Esophagus muscularis mucosa (tissue), 4 donors: ENCODE measurements at regions not wholly inside any gene's neighbourhood (a gene's known extent, or its start where the extent isn't known, plus 50 kb on each side); places are given as distances from the start of the nearest gene placed in this dataset.

Source experiments
- DNase-seq: peaks from one replicate; pipeline ENCODE4 v3.0.0-alpha.2; 2017; ENCODE audit errors: extremely low spot score
- H3K27ac ChIP-seq, 4 donors: fragments of 200-600 bp; sonication (generic); replicated peaks in 1 of 4; 1 replicate in 3 of 4; 2 replicates in 1 of 4; pipeline ENCODE4 v1.5.1; 2016 to 2019; ENCODE audit warnings: mild to moderate bottlenecking in 1 of 4
- H3K27me3 ChIP-seq, 4 donors: fragments of 200-600 bp; sonication (generic); one replicate each; pipeline versions ENCODE4 v1.5.1 to v1.6.0; 2016 to 2019
- H3K36me3 ChIP-seq, 4 donors: fragments of 200-600 bp; sonication (generic); one replicate each; pipeline ENCODE4 v1.5.1; 2016 to 2019
- H3K4me1 ChIP-seq, 4 donors: fragments of 200-600 bp; sonication (generic); one replicate each; pipeline ENCODE4 v1.5.1; 2016 to 2019
- H3K4me3 ChIP-seq, 4 donors: fragments of 200-600 bp; sonication (generic); 1 replicate in 2 of 4; 2 replicates in 2 of 4; pipeline ENCODE4 v1.5.1; 2016 to 2019; ENCODE audit warnings: mild to moderate bottlenecking in 4 of 4, moderate library complexity in 1 of 4
- H3K9me3 ChIP-seq, 4 donors: fragments of 200-600 bp; sonication (generic); 1 replicate in 3 of 4; 2 replicates in 1 of 4; pipeline ENCODE4 v1.5.1; 2016 to 2019
- EP300 ChIP-seq: sonication (generic); formaldehyde crosslinking; IDR thresholded peaks from one replicate; pipeline ENCODE4 v1.6.1; 2017; ENCODE audit warnings: antibody characterized with exemption
- POLR2A ChIP-seq: fragments of 450-650 bp; IDR thresholded peaks from one replicate; pipeline ENCODE4 v1.6.1; 2017; ENCODE audit warnings: antibody characterized with exemption, moderate library complexity, mild to moderate bottlenecking, low read depth
- POLR2AphosphoS5 ChIP-seq, 2 donors: sonication (generic); formaldehyde crosslinking; IDR thresholded peaks; one replicate each; pipeline ENCODE4 v1.6.1; 2017; ENCODE audit warnings: antibody characterized with exemption in 2 of 2
- WGBS: methylation state at CpG from one replicate; pipeline ENCODE4 v1.1.5; 2018; 5-methylcytosine and 5-hydroxymethylcytosine counted together
- intact Hi-C: fragments of 100-400 bp; cut with DNase I; formaldehyde crosslinking; loops from one replicate; pipeline ENCODE4 v1.15.1; 2023
- TF ChIP-seq, protein P1 (sequence below), 3 experiments: fragments of 200-600 bp in 2 of 3; fragments of 450-650 bp in 1 of 3; sonication (generic) in 2 of 3; IDR thresholded peaks; one replicate each; pipeline ENCODE4 v1.5.1; 2017 to 2019; ENCODE audit warnings: antibody characterized with exemption in 3 of 3, mild to moderate bottlenecking in 2 of 3, moderate library complexity in 1 of 3

DNA sequence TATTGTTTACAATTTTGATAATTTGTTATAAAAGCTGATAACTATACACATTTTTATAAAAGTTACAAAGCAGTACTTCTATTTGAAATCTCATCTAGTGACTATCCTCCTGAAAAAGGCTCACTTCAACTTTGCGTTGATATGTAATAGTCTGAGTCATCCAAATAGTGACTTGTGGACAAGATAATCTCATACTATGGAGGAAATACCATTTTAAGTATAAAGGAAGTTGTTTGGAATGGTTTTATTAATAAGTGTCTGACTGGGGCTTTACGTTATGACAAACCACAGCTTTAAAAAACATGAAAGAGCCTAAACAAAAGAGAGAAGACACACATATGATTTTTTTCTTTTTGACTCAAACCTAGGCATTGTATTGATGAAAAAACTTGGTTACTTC lies 272.3 kb upstream of the COL3A1 start:
- H3K4me1 ChIP-seq, result no peaks in the 10 kb centered on the region
- H3K9me3 ChIP-seq, result no peaks in the 10 kb centered on the region
- intact Hi-C loops, result no loop called here
- H3K36me3 ChIP-seq, result no peaks in the 10 kb centered on the region
- DNase-seq, result no peak
- H3K4me3 ChIP-seq, result no peak overlapping the region
- TF ChIP-seq POLR2AphosphoS5 (IDR thresholded peaks at IDR 0.05) (no peak), POLR2A (no peak)
- TF ChIP-seq, protein P1, sequence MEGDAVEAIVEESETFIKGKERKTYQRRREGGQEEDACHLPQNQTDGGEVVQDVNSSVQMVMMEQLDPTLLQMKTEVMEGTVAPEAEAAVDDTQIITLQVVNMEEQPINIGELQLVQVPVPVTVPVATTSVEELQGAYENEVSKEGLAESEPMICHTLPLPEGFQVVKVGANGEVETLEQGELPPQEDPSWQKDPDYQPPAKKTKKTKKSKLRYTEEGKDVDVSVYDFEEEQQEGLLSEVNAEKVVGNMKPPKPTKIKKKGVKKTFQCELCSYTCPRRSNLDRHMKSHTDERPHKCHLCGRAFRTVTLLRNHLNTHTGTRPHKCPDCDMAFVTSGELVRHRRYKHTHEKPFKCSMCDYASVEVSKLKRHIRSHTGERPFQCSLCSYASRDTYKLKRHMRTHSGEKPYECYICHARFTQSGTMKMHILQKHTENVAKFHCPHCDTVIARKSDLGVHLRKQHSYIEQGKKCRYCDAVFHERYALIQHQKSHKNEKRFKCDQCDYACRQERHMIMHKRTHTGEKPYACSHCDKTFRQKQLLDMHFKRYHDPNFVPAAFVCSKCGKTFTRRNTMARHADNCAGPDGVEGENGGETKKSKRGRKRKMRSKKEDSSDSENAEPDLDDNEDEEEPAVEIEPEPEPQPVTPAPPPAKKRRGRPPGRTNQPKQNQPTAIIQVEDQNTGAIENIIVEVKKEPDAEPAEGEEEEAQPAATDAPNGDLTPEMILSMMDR (IDR thresholded peaks at IDR 0.05), result no peak
- no peak overlapping the region for H3K27ac ChIP-seq
- WGBS, result 67% methylated on average over 2 of the region's 2 CpGs
- H3K27me3 ChIP-seq, result no peaks in the 10 kb centered on the region

DNA sequence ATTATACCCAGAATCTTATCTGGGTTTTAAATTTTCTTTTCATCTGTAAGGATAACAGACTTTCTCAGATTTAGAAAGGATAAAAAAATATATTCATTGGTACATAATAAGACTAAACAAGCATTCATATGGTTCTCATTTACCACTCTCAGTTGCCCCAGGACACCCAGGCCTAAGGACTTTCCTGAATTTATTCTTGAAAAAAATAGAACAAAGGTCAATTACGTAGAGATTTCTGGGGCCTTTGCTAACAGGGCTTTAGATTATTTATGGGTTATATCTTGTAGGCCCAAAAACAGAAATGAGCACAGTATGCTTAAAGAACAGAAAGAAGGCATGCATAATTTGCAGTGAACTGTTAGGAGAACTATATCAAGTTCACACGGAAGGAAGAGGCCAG lies 269.0 kb upstream of the COL3A1 start:
- no peaks in the 10 kb centered on the region for H3K9me3 ChIP-seq

DNA sequence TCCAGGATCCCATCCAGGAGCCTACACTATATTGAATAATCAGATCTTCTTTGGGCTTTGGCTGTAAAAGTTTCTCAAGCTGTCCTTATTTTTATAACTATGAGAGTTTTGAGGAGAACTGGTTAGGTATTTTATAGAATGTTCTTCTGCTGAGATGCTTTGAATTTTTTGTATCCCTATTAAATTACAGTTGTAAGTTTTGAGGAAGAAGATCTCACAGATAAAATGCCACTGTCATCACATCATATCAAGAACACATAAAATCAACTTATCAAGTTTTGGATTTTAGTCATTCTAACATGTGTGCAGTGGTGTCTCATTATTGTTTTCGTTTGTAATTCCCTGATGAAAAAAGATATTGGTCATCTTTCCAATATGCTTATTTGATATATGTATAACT lies 260.2 kb upstream of the COL3A1 start:
- no peaks in the 10 kb centered on the region for H3K4me1 ChIP-seq
- no peaks in the 10 kb centered on the region for H3K27me3 ChIP-seq
- no peak overlapping the region for H3K27ac ChIP-seq
- intact Hi-C loops, result no loop called here
- H3K36me3 ChIP-seq, result no peaks in the 10 kb centered on the region
- TF ChIP-seq POLR2A (no peak), EP300 (no peak)
- no peak overlapping the region for H3K4me3 ChIP-seq
- H3K9me3 ChIP-seq, result peaks cover 0 to 8% (median 0%) of the 10 kb centered on the region in 4 donors
- DNase-seq, result no peak
- 33% methylated on average over 1 of the region's 1 CpG for WGBS

More for the DNA sequence above, 269.0 kb upstream of the COL3A1 start:
- Histone ChIP-seq H3K27me3 (no peaks in the 10 kb centered on the region), H3K36me3 (no peaks in the 10 kb centered on the region), H3K4me1 (no peaks in the 10 kb centered on the region), H3K27ac (no peak overlapping the region), H3K4me3 (no peak overlapping the region)
- TF ChIP-seq EP300, result no peak
- TF ChIP-seq POLR2A, result no peak
- TF ChIP-seq POLR2AphosphoS5 (IDR thresholded peaks at IDR 0.05), result no peak
- TF ChIP-seq, protein P1 (IDR thresholded peaks at IDR 0.05), result no peak
- 90% methylated on average over 2 of the region's 2 CpGs for WGBS
- intact Hi-C loops, result no loop called here
- DNase-seq, result no peak

DNA sequence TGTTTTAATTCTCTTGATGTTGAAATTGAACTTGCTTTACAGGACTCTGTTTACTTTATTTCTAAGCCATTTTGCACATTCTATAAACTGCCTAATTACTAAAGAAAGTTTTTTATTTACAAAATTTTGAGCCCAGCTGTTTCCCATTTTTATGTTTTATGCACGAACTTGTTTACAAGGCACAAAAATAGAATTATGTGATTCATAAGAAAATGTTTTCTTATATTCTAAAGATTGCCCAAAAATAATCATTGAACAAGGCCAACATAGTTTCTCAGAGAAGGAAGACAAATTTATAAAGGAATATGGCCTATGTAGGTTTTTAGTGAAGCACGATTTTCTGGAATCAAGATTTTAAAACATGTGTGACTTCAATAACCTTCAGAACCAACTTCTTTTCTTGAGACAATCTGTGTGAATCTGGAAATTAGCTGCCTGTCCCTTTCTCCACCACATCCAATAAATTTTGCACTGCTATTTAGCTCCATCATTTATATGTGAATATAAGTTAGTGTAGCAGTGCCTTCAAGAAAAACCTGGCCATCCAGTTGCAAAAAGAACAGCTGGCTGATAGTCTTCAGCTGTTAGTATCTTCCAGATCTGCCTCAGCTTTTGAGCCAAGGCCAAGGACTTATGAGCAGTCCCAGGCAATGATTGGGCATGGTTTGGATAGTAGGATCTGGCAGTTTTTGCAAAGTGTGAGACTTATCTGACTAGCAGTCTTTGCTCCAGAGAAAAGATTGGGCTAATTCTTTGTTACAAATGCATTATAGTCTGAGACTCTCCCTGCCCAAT lies 253.2 kb upstream of the COL3A1 start:
- WGBS, result 71% methylated on average over 2 of the region's 2 CpGs
- no peak for DNase-seq
- no peak overlapping the region for H3K27ac ChIP-seq
- H3K4me3 ChIP-seq, result no peak overlapping the region
- H3K9me3 ChIP-seq, result no peaks in the 10 kb centered on the region
- no peaks in the 10 kb centered on the region for H3K36me3 ChIP-seq
- H3K27me3 ChIP-seq, result no peaks in the 10 kb centered on the region
- intact Hi-C loops, result no loop called here
- no peaks in the 10 kb centered on the region for H3K4me1 ChIP-seq
- TF ChIP-seq EP300, result no peak

DNA sequence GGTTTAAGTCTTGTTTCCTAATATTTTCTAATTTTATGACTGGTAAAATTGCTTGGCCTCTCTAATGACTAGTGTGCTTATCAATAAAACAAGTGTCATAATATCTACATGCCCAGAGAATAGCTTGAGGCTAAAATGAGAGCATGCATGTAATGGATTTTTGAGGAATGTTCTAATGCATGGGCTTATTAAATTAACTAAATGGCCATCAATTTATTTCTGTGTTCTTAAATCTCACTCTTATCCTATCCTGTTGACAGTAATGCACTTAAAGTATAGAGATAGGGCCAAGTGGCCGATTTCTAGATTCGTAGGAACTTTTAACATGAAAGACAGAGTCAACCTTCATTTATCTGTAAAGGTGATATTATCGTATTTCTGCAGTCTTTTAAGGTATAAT lies 252.4 kb upstream of the COL3A1 start:
- TF ChIP-seq POLR2AphosphoS5 (IDR thresholded peaks at IDR 0.05) (no peak), EP300 (no peak), POLR2A (no peak)
- TF ChIP-seq, protein P1 (IDR thresholded peaks at IDR 0.05), result no peak
- intact Hi-C loops, result no loop called here
- H3K4me1 ChIP-seq, result no peaks in the 10 kb centered on the region
- no peaks in the 10 kb centered on the region for H3K9me3 ChIP-seq
- no peak overlapping the region for H3K27ac ChIP-seq
- WGBS, result 88% methylated on average over 3 of the region's 3 CpGs
- no peaks in the 10 kb centered on the region for H3K36me3 ChIP-seq
- H3K4me3 ChIP-seq, result no peak overlapping the region
- H3K27me3 ChIP-seq, result no peaks in the 10 kb centered on the region
- no peak for DNase-seq
